HepG2 (cell line): ENCODE measurements at regions not wholly inside any gene's neighbourhood (a gene's known extent, or its start where the extent isn't known, plus 50 kb on each side); places are given as distances from the start of the nearest gene placed in this dataset.

Source experiments
- ATAC-seq: fragments of 200-7000 bp; cut with Tn5 transposase; 3 replicates; pipeline ENCODE4 v1.9.1; 2020; ENCODE audit warnings: mild to moderate bottlenecking, moderate library complexity
- BruUV-seq: library from RNA; stranded (reverse); fragments of 400-500 nt; replicated peaks from 2 replicates; lab custom pipeline; 2021; lab: Mats Ljungman, UMichigan
- CTCF ChIA-PET: fragments of 300-600 bp; formaldehyde crosslinking; extraction: SDS; loops from one replicate; lab custom pipeline; 2021; ENCODE audit warnings: low total read pairs, inconsistent platforms, low intra/inter-chr PET ratio; lab: Yijun Ruan, JAX
- POLR2A ChIA-PET: fragments of 350-600 bp; sonication (Branson Sonifier 250); formaldehyde crosslinking; loops from one replicate; lab custom pipeline; 2020; ENCODE audit warnings: antibody characterized with exemption, inconsistent platforms; lab: Yijun Ruan, JAX
- DNase-seq: peaks from one replicate; pipeline ENCODE4 v3.0.0-alpha.2; 2015; ENCODE audit warnings: low spot score
- FAIRE-seq: peaks from 3 replicates; lab custom pipeline; 2011; peaks lifted over from hg19 to GRCh38; lab: Jason Lieb, UNC
- H2AFZ ChIP-seq: one replicate; pipeline ENCODE4 v1.6.1; 2011; ENCODE audit warnings: low read length, inconsistent platforms
- H3K27ac ChIP-seq: fragments of 300-600 bp; 3 replicates; pipeline ENCODE4 v1.8.0; 2011; ENCODE audit warnings: mixed run types, mild to moderate bottlenecking, mixed read lengths, low read length, inconsistent platforms; ENCODE audit not compliant: insufficient read depth; ENCODE audit errors: extremely low read length
- H3K27me3 ChIP-seq, 2 experiments: fragments of 200-600 bp in 1 of 2; 2 replicates in 1 of 2; 3 replicates in 1 of 2; pipeline versions ENCODE4 v1.6.0 to v1.8.0; 2011; ENCODE audit warnings: low read length in 2 of 2, mild to moderate bottlenecking in 2 of 2, moderate library complexity in 2 of 2, inconsistent platforms in 1 of 2; ENCODE audit not compliant: insufficient read depth in 2 of 2, control insufficient read depth in 1 of 2
- H3K36me3 ChIP-seq, 2 experiments: fragments of 200-600 bp in 1 of 2; replicated peaks in 1 of 2; 2 replicates in 1 of 2; 3 replicates in 1 of 2; pipeline versions ENCODE4 v1.5.1 to v1.8.0; 2011; ENCODE audit warnings: low read length in 2 of 2, inconsistent platforms in 1 of 2; ENCODE audit not compliant: insufficient read depth in 2 of 2, control insufficient read depth in 1 of 2
- H3K4me1 ChIP-seq: 2 replicates; pipeline ENCODE4 v1.5.1; 2012; ENCODE audit warnings: low read length, inconsistent platforms; ENCODE audit not compliant: insufficient read depth
- H3K4me2 ChIP-seq: 2 replicates; pipeline ENCODE4 v1.6.0; 2011; ENCODE audit warnings: low read depth, low read length, inconsistent platforms
- H3K4me3 ChIP-seq, 3 experiments: fragments of 200-600 bp in 1 of 3; sonication (generic), shearing (Covaris generic) in 1 of 3; replicated peaks in 1 of 3; 2 replicates each; pipeline ENCODE4 v1.5.1; 2011 to 2016; ENCODE audit warnings: low read length in 3 of 3, inconsistent platforms in 2 of 3, low read depth in 2 of 3, mild to moderate bottlenecking in 2 of 3, control low read depth in 1 of 3, mixed read lengths in 1 of 3; ENCODE audit not compliant: insufficient read depth in 1 of 3
- H3K79me2 ChIP-seq: one replicate; pipeline ENCODE4 v1.6.1; 2011; ENCODE audit warnings: low read length, inconsistent platforms; ENCODE audit not compliant: insufficient read depth
- H3K9ac ChIP-seq: 2 replicates; pipeline ENCODE4 v1.6.0; 2011; ENCODE audit warnings: mild to moderate bottlenecking, low read depth, low read length, inconsistent platforms; ENCODE audit not compliant: insufficient read depth
- H3K9me3 ChIP-seq: 2 replicates; pipeline ENCODE4 v1.5.1; 2012; ENCODE audit warnings: mild to moderate bottlenecking, low read length
- H4K20me1 ChIP-seq: 2 replicates; pipeline ENCODE4 v1.6.0; 2011; ENCODE audit warnings: inconsistent platforms, mild to moderate bottlenecking, low read length, moderate library complexity; ENCODE audit not compliant: insufficient read depth
- DNMT3B ChIP-seq: conservative IDR thresholded peaks from 2 replicates; pipeline ENCODE4 v1.6.1; 2016; ENCODE audit warnings: missing biosample characterization, control low read depth
- JDP2 ChIP-seq: sonication (generic); formaldehyde crosslinking; IDR thresholded peaks from 2 replicates; pipeline ENCODE4 v1.8.1; 2022; ENCODE audit warnings: missing genetic modification reagents, borderline replicate concordance
- KLF9 ChIP-seq: IDR thresholded peaks from 2 replicates; pipeline ENCODE4 v1.6.1; 2016; ENCODE audit warnings: low read depth
- MXI1 ChIP-seq: IDR thresholded peaks from 3 replicates; pipeline ENCODE4 v1.6.1; 2012; ENCODE audit warnings: low read depth, low read length, inconsistent platforms, borderline replicate concordance
- RORA ChIP-seq: sonication (generic); formaldehyde crosslinking; IDR thresholded peaks from 2 replicates; pipeline ENCODE4 v1.5.0; 2020; ENCODE audit warnings: mild to moderate bottlenecking, missing genetic modification reagents, moderate library complexity
- SP140L ChIP-seq: sonication (generic); formaldehyde crosslinking; IDR thresholded peaks from 2 replicates; pipeline ENCODE4 v1.4.0; 2020; ENCODE audit warnings: missing genetic modification reagents, borderline replicate concordance
- SYNCRIP ChIP-seq: fragments of 200-400 bp; formaldehyde crosslinking; IDR thresholded peaks from 2 replicates; pipeline ENCODE4 v1.6.1; 2018; ENCODE audit warnings: mild to moderate bottlenecking, low read depth, low read length; ENCODE audit not compliant: insufficient read depth
- ZBTB8A ChIP-seq: sonication (generic); formaldehyde crosslinking; IDR thresholded peaks from 2 replicates; pipeline ENCODE4 v1.4.0; 2020; ENCODE audit warnings: mild to moderate bottlenecking, low read depth, missing genetic modification reagents, borderline replicate concordance
- ZNF317 ChIP-seq: sonication (generic); formaldehyde crosslinking; IDR thresholded peaks from 2 replicates; pipeline ENCODE4 v1.5.0; 2020; ENCODE audit warnings: mild to moderate bottlenecking, missing genetic modification reagents
- ZNF713 ChIP-seq: sonication (generic); formaldehyde crosslinking; IDR thresholded peaks from 2 replicates; pipeline ENCODE4 v1.4.0; 2020; ENCODE audit warnings: mild to moderate bottlenecking, missing genetic modification reagents
- ZNF720 ChIP-seq: sonication (generic); formaldehyde crosslinking; IDR thresholded peaks from 2 replicates; pipeline ENCODE4 v1.4.0; 2020; ENCODE audit warnings: missing genetic modification reagents
- ZNF768 ChIP-seq: sonication (generic); formaldehyde crosslinking; IDR thresholded peaks from 2 replicates; pipeline ENCODE4 v1.4.0; 2020; ENCODE audit warnings: missing genetic modification reagents
- WGBS: methylation state at CpG from one replicate; pipeline ENCODE4 v1.1.6; 2017; ENCODE audit warnings: low lambda C conversion rate; 5-methylcytosine and 5-hydroxymethylcytosine counted together
- in situ Hi-C: cut with HindIII; loops from 2 replicates; pipeline ENCODE4 v1.10.0; 2017; ENCODE audit warnings: low pct_unique_long_range_greater_than_20kb; ENCODE audit not compliant: extremely low pct_ligation_motif_present
- intact Hi-C: fragments of 100-400 bp; cut with micrococcal nuclease; formaldehyde crosslinking; loops from one replicate; pipeline ENCODE4 v1.10.0; 2022; ENCODE audit not compliant: unreplicated experiment
- TF ChIP-seq, protein P1 (sequence below): sonication (generic); formaldehyde crosslinking; IDR thresholded peaks from 2 replicates; pipeline ENCODE4 v1.5.0; 2020; ENCODE audit warnings: mild to moderate bottlenecking, missing genetic modification reagents
- TF ChIP-seq, protein P2 (sequence below): sonication (generic); formaldehyde crosslinking; IDR thresholded peaks from 2 replicates; pipeline ENCODE4 v1.5.0; 2020; ENCODE audit warnings: missing genetic modification reagents
- TF ChIP-seq, protein P3 (sequence below): sonication (generic); formaldehyde crosslinking; IDR thresholded peaks from 2 replicates; pipeline ENCODE4 v1.4.0; 2020; ENCODE audit warnings: missing genetic modification reagents

DNA sequence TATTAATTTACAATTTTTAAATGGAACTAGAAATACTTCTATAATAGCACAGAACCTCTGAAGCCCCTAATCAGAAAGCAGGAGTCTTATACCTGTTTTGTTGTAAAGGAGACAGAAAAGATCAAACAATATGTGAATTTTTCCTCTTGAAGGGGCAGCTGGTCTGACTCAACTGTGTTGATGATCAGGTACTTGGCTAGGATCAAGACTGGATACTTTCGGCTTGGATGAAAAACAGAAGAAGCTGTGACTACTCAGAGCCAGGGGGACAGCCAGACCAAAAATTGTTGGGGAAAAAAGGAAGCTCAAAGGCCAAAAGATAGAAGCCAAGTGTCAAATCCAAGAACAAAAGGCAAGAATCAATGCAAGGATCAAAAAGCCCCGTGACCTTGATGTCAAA lies 195.6 kb downstream of the KCTD12 start (continued):
- TF ChIP-seq, protein P1, sequence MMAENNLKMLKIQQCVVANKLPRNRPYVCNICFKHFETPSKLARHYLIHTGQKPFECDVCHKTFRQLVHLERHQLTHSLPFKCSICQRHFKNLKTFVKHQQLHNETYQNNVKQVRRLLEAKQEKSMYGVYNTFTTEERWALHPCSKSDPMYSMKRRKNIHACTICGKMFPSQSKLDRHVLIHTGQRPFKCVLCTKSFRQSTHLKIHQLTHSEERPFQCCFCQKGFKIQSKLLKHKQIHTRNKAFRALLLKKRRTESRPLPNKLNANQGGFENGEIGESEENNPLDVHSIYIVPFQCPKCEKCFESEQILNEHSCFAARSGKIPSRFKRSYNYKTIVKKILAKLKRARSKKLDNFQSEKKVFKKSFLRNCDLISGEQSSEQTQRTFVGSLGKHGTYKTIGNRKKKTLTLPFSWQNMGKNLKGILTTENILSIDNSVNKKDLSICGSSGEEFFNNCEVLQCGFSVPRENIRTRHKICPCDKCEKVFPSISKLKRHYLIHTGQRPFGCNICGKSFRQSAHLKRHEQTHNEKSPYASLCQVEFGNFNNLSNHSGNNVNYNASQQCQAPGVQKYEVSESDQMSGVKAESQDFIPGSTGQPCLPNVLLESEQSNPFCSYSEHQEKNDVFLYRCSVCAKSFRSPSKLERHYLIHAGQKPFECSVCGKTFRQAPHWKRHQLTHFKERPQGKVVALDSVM (CRISPR knock-in tag), result no peak
- TF ChIP-seq SYNCRIP (no peak), SP140L (no peak)

DNA sequence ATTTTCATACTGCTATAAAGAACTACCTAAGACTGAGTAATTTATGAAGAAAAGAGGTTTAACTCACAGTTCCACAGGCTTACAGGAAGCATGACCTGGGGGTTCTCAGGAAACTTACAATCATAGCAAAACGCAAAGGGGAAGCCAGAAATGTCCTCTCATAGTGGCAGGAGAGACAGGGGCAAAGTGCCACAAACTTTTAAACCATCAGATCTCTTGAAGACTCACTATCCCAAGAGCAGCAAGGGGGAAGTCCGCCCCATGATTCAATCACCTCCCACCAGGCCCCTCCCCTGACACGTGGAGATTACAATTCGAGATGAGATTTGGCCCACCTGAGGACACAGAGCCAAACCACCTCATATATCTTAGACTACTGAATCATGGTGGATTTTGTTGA lies 198.7 kb downstream of the KCTD12 start:
- Histone ChIP-seq H3K9me3 (no peaks in the 10 kb centered on the region), H3K4me1 (no peaks in the 10 kb centered on the region), H4K20me1 (no peaks in the 10 kb centered on the region), H2AFZ (no peak overlapping the region), H3K9ac (no peak overlapping the region), H3K36me3 (no peaks in the 10 kb centered on the region), H3K4me3 (no peak overlapping the region), H3K27ac (no peak overlapping the region), H3K4me2 (no peak overlapping the region), H3K79me2 (no peaks in the 10 kb centered on the region), H3K27me3 (no peaks in the 10 kb centered on the region; a peak in 1 of 5 replicates)
- DNase-seq (no peak), ATAC-seq (no peak), FAIRE-seq (no peak)
- intact Hi-C loops (no loop called here), in situ Hi-C loops (no loop called here)
- CTCF ChIA-PET, result no interaction called here
- POLR2A ChIA-PET, result no interaction called here
- WGBS, result 7% methylated on average over 4 of the region's 4 CpGs
- no TSS peak for BruUV-seq
- TF ChIP-seq KLF9 (CRISPR knock-in tag) (no peak), MXI1 (no peak)

DNA sequence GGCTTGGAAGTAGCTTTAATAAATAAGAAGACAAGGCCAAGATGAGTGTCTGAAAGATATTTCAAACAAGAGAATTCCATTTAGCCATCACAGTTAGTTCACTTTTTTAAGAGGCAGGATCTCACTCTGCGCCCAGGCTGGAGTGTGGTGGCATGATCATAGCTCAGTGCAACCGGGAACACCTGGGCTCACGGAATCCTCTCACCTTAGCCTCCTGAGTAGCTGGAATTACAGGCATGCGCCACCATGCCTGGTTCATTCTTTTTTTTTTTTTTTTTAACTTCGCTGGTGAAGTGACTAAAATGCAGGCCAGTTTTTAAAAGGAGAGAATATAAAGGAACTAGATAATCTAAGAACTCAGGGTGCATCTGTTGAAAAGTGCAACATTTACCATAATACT lies 200.3 kb downstream of the KCTD12 start:
- Histone ChIP-seq H3K4me1 (no peaks in the 10 kb centered on the region), H3K9ac (no peak overlapping the region), H3K36me3 (no peaks in the 10 kb centered on the region), H2AFZ (no peak overlapping the region), H3K4me2 (no peak overlapping the region), H3K4me3 (no peak overlapping the region), H3K27me3 (no peaks in the 10 kb centered on the region; a peak in 1 of 5 replicates), H3K27ac (no peak overlapping the region), H3K79me2 (no peaks in the 10 kb centered on the region), H4K20me1 (no peaks in the 10 kb centered on the region), H3K9me3 (no peaks in the 10 kb centered on the region)
- no peak for DNase-seq
- ChIA-PET CTCF (no interaction called here), POLR2A (no interaction called here)
- in situ Hi-C loops (no loop called here), intact Hi-C loops (no loop called here)
- WGBS, result 32% methylated on average over 5 of the region's 5 CpGs
- BruUV-seq, result no TSS peak
- no peak for FAIRE-seq
- no peak for ATAC-seq
- no peak for TF ChIP-seq DNMT3B (CRISPR knock-in tag)
- no peak for TF ChIP-seq ZNF720
- TF ChIP-seq JDP2 (CRISPR knock-in tag), result no peak
- TF ChIP-seq RORA (CRISPR knock-in tag), result no peak
- TF ChIP-seq, protein P2, sequence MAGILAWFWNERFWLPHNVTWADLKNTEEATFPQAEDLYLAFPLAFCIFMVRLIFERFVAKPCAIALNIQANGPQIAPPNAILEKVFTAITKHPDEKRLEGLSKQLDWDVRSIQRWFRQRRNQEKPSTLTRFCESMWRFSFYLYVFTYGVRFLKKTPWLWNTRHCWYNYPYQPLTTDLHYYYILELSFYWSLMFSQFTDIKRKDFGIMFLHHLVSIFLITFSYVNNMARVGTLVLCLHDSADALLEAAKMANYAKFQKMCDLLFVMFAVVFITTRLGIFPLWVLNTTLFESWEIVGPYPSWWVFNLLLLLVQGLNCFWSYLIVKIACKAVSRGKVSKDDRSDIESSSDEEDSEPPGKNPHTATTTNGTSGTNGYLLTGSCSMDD (CRISPR knock-in tag), result no peak
- no peak for TF ChIP-seq ZNF713 (CRISPR knock-in tag)
- no peak for TF ChIP-seq ZNF768 (CRISPR knock-in tag)
- TF ChIP-seq ZNF317 (CRISPR knock-in tag), result no peak
- TF ChIP-seq, protein P3, sequence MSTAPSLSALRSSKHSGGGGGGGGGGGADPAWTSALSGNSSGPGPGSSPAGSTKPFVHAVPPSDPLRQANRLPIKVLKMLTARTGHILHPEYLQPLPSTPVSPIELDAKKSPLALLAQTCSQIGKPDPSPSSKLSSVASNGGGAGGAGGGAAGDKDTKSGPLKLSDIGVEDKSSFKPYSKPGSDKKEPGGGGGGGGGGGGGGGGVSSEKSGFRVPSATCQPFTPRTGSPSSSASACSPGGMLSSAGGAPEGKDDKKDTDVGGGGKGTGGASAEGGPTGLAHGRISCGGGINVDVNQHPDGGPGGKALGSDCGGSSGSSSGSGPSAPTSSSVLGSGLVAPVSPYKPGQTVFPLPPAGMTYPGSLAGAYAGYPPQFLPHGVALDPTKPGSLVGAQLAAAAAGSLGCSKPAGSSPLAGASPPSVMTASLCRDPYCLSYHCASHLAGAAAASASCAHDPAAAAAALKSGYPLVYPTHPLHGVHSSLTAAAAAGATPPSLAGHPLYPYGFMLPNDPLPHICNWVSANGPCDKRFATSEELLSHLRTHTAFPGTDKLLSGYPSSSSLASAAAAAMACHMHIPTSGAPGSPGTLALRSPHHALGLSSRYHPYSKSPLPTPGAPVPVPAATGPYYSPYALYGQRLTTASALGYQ, result no peak
- TF ChIP-seq ZBTB8A (CRISPR knock-in tag), result no peak
